C1 segment of cervical spinal cord (tissue), 14 donors: ENCODE measurements at regions not wholly inside any gene's neighbourhood (a gene's known extent, or its start where the extent isn't known, plus 50 kb on each side); places are given as distances from the start of the nearest gene placed in this dataset.

Experiments
- DNase-seq, 14 donors: peaks; one replicate each; lab custom pipeline; 2025; lab: John Stamatoyannopoulos, UW

DNA sequence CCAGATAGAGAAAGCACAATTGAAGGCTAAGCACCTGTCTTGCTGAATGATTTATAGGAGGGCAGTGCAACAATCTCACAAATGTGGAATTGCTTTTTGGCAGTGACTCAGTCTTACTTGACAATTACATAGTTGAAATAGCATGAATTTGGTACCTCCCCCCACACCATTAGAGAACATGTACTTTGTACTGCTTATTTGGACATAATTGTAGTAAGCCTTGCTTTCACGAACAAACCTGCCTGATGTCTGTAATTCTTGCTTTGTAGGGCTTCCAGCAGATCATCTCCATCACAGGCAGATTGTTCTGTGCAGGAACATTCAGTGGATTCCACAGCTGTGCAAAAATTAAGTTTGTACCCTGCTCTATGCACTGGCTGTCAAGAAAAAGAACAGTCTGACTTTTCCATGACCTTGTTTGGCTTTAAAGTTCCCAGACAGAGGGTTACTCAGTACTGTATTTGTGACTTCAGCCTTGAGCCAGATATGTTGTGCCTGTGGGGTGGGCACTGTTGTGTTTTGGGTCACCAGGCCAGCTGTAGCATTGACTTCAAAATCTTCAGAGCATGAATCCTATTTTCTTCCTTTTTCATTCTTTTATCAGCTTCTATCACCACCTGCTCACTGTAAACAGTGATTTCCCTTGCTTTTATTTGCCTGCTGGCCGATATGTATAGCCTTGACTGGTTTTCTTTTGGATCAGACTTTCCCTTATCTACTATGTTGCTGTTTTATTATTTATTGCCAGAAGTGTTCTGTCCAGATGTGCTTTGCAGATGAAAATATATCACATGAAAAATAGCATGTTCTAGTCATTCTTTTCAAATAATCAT, 941.0 kb upstream of the CHORDC1 start:
- no peak for DNase-seq

DNA sequence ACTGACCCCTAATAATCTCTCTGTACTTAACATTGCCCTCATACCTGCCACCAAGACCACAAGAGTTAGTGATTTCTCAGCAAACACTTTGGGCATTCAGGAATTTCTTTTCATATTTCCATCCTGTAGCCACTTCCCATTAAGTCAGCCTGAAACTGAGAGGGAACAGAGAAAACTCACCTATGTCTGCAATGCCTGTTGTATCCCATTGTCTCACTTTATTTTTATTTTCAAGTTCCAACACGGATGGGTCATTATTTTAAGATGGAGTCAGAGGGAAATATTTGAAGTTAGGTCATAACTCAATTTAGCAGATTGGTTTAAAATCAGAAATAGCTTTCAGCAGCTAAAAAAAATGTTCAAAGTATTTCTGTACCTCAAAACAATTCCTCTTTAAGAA, 937.8 kb upstream of the CHORDC1 start:
- no peak for DNase-seq

DNA sequence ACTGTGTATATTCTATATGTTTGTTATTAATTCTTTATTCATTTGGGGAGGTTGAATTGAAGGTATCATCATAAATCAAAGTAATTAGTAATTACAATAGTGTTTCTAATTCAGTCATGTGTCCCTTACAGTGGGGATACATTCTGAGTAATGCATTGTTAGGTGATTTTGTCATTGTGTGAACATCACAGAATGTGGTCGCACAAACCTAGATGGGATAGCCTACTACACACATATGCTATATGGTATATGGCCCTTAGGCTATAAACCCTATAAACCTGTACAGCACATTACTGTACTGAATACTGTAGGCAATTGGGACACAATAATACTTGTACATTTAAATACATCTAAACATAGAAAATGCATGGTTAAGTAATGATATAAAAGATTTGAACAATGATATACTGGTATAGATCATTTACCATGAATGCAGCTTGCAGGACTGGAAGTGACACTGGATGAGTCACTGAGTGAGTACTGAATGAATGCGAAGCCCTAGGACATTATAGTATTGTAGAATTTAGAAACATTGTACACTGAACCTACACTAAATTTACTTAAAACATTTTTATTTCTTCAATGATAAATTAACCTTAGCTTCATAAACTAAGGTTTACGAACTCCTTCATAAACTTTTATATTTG, 936.2 kb upstream of the CHORDC1 start:
- DNase-seq: no peak

DNA sequence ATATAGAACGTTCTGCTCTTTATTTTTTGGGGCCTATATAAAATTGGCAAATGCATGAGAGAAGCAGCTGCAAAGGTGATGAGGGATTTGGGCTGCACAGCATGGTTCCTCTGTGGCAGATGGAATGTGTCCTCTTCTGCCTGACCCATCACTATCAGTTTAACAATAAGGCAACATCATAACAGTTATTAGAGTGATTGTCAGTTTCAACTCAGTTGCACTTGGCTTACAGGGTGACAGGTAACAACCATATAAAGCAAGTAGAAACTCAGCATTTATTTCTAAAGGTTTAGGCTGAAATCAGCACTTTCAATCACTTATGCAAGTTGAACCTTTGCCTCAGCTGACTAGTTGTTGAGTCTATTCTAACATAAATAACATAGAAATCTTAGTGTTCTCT, 935.4 kb upstream of the CHORDC1 start:
- no peak for DNase-seq

- no peak for DNase-seq
Measured at GRCh38 chr11:91156041-91156440, 933.2 kb upstream of the CHORDC1 start.

- no peak for DNase-seq
Measured at GRCh38 chr11:91147885-91148284, 925.0 kb upstream of the CHORDC1 start.

DNA sequence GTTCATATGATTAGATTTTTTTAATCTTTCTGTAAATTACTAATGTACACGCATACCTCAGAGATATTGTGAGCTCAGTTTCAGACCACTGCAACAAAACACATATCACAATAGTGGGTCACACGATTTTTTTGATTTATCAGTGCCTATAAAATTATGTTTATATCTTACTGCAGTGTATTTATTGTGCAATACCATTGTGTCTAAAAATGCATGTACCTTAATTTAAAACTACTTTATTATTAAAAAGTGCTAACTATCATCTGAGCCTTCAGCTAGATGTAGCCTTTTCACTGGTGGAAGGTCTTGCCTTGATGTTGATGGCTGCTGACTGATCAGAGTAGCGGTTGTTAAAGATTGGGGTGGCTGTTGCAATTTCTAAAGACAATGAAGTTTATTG, 918.8 kb upstream of the CHORDC1 start:
- no peak for DNase-seq

GRCh38 chr11:91136631-91137030, 913.8 kb upstream of the CHORDC1 start:
- no peak for DNase-seq

GRCh38 chr11:91133361-91133760, 910.5 kb upstream of the CHORDC1 start:
- no peak for DNase-seq

- DNase-seq: no peak
Measured at GRCh38 chr11:91129596-91129995, 906.7 kb upstream of the CHORDC1 start.

DNA sequence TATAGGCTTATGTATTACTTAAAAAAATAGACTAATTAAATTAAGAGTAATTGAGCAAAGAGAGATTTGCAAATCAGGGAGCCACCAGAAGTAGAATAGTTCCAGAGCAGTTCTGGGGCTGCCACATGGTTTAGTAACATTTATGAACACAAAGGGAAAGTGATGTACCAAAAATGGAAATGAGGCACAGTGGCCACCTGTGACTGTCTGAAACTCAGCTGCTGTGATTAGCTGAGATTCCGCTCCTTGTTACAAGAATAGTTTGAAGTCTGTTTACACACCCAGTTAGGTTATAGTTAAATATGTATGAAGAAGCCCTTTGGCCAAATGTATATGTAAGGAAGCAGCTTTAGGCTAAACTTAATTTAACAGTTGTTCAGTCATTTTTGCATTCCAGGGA, 901.5 kb upstream of the CHORDC1 start:
- DNase-seq: no peak

DNA sequence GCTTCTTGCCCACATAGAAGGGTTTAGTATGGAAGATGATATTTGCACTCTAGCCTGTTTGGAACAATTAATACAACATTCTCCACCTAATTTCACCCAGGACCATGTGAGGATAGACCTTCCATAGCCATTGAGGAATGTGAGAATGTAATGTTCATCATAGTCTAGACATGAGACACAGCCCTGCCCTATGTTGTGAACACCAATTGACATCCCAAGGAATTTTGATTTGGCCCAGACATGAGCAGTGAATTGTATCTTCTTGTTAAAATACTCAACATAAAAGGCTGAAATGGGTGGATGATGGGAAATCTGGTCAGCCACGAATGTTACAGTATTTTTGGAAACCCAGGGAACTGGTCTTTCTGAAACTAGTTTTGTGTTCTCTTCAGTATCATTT, 892.3 kb upstream of the CHORDC1 start:
- DNase-seq: no peak

- DNase-seq: no peak
Measured at GRCh38 chr11:91104237-91104636, 881.4 kb upstream of the CHORDC1 start.

- DNase-seq: no peak
Measured at GRCh38 chr11:91100427-91100826, 877.6 kb upstream of the CHORDC1 start.

DNA sequence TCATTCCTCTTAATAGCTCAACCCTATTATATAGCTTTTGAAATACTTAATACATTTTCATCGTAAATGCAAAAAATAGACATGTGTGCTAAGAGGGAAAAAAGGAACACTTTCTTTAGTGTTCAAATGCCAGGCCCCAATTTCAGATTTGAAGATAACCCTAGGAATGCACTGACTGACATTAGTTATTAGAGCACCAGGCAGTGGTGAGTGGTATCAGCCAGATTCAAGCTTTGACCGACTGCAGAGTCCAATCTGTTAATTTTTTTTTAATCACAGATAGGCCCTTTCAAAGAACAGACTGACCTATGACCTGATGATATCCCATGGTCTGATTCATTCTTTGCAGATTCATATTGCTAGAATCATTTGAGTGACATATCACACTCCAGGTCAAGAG, 874.2 kb upstream of the CHORDC1 start:
- no peak for DNase-seq

GRCh38 chr11:91093141-91093540, 870.3 kb upstream of the CHORDC1 start:
- DNase-seq: no peak

DNA sequence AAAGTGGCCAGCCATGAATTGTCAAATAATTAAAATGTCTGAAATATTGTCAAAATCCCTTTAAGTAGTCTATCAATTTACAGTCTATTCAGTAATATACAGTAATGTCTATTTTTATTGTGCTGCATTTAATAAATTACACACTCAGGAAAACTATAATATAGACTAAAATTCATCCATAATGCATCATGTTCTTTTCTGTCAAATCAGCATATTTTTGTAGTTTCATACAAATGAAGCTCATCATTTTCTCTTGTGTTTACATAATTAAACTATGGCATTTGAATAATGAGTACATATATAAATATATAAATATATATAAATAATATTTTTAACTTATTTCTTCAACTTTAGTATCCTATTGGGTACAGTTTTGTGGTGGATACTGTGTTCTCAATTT, 868.7 kb upstream of the CHORDC1 start:
- DNase-seq: no peak

- no peak for DNase-seq
Measured at GRCh38 chr11:91086028-91086427, 863.2 kb upstream of the CHORDC1 start.

DNA sequence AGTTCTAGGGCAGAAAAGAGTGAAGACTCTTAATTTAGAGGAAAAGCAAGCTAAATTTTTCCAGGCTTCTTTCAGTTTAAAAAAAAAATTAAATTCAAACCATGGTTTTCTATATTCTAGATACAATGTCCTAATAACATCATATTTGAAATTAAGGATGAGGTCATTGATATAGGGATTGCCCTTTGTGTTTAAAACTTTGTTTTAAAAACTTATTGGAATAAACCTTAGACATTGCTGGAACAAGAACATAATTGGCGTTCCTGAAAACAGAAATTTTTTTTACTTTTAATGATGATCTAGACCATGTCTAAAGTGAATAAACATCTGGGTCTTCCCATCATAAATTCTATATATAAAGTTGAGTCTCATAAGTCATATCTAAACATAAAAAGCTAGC, 859.4 kb upstream of the CHORDC1 start:
- DNase-seq: no peak

DNA sequence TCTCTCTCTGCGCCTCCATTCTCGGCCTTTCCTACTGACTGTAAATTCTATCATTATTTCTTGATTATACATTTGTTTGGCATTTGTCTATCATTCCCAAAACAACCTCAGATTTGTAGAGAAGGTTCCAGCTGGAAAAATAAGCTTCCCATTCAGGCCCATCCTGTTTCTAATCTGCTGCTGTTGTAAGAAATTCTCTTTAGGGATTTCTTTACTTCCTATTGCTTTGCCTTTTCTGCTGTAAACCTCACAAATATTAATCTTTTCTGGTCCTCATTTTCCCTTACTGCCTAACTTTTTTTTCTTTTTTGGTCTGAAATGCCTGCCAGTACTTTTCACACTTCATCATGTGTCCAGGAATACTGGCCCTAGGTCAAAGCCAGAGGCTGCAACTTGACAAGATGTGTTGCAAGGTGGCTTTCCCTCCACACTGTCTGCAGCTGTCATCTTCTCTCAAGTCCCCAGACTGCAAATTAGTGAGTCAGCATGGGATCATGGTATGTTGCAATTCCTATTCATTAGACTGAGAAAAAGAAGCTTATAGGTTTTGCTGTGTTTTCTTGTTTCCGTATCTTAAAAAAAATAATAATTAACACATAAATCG, 858.7 kb upstream of the CHORDC1 start:
- no peak for DNase-seq

GRCh38 chr11:91078221-91078620, 855.4 kb upstream of the CHORDC1 start:
- DNase-seq: no peak

GRCh38 chr11:91075032-91075695, 852.3 kb upstream of the CHORDC1 start:
- no peak for DNase-seq
